HuH-7.5 (cell line): ENCODE measurements at regions not wholly inside any gene's neighbourhood (a gene's known extent, or its start where the extent isn't known, plus 50 kb on each side); places are given as distances from the start of the nearest gene placed in this dataset.

Experiments used
- DNase-seq: peaks from one replicate; pipeline ENCODE4 v3.0.0; 2011; ENCODE audit warnings: low spot score

DNA sequence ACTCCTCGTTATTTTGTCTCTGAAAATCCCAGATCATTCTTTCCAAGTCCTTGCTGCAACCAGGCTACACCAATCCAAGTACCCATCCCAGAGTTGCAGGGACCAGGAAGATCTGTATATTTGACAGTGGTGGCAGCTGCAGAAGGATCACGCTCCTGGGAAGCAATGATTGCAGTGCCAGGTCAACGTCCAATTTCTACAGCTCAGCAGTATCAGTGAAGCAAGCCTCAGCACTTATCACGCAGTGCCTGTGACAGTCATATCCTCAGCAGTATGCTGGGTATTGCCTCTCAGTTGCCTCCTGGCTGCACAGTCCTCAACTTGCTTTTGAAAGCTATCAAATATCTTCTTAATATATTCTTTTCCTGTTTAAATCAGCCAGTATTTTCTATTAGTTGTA, 66.7 kb downstream of the BARHL2 start:
- peak; percentile 7 for DNase-seq

DNA sequence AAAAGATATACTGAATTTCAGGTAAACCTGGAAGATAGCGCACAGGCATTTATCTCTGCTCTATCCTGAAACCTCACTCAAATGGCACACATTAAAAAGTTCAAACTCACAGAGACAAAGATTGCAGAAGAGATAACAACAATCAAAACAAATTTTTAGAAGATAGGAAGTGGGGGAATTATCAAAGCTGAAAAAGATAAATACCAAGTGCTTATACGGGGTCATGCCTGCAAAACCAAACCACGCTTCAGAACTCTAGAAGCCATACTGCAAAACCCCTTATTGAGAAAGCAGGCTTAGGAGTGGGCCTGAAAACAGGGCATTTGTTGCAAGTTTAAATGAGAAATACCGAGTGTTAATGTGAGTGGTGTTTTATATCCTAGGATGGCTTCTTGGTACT, 76.8 kb downstream of the BARHL2 start:
- DNase-seq: no peak

GRCh38 chr1:90622666-90623065, 94.4 kb downstream of the BARHL2 start:
- DNase-seq: no peak

- no peak for DNase-seq
Observed at GRCh38 chr1:90621986-90622385, 95.1 kb downstream of the BARHL2 start.

GRCh38 chr1:90616395-90616794, 100.7 kb downstream of the BARHL2 start:
- DNase-seq: peak; percentile 7

DNA sequence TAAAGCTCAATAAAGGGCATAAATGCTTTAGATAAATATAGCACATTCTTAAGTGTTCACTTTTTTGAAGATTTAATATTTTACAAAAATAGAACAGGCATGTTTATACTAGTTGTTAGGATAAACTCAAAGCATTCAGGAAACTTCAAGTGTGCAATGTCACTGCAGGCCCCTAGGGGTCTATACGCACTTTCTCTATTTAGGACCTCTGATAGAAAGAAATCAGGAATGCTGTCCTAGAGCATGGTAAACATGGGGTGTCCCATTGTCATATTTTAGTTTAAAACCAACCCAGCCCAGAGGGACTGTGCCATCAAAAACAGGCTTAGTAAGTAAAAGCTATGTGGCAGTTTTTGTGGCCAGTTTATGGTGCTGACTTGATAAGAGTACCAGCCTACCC, 102.2 kb downstream of the BARHL2 start:
- no peak for DNase-seq

DNA sequence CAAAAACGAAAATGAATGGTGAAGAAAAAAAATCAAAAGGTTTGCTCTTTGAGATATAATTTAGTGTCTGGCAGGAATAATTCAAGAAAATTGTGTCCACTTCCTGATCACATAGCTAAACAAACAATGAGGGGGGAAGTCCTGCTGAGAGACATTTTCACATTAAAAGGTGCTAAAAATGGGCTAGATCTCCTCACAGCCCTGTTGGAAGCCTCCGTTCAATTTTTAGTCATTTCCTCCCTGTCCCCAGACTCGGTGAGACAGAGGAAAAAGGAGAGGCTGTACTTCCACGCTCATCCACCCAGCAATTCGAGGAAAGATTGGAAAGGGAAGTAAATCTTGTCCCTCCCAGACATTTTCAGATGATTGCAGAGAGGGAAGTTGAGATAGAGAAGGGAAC, 103.7 kb downstream of the BARHL2 start:
- no peak for DNase-seq

DNA sequence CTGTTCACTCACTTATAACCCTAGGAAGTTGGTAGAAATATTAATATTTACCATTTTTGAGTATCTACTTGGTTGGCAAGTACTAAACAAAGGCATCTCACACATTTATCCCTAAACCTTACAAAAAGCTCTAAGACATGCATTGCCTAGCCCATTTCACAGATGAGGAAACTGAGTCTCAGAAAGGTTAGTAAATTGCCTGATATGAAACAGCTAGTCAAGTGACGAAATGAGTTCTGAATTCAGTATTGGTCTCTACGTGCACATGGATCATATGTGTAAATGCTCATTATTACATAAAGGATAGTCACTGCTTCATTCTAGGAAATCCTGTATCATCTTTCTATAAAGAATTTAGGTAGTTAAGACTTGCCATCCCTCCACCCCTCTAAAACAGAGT, 105.1 kb downstream of the BARHL2 start:
- DNase-seq: no peak

DNA sequence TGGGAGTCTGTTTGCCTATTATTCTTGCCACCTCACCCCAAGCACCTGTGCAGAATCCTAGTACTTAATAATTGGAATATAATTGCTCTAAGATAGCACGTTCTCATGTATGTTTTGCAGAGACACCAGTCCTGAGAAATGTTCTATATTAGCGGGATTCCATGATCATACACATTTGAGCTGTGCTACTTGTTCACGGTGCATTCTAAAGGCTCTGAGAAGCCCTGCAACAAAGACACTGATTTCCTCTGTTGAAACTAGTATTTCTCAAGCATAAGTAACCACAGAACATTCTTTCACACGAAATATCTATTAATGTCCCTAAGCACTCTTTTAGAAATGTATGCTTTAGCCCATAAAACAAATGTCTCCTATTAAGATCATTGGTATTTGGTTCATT, 109.4 kb downstream of the BARHL2 start:
- DNase-seq: no peak

DNA sequence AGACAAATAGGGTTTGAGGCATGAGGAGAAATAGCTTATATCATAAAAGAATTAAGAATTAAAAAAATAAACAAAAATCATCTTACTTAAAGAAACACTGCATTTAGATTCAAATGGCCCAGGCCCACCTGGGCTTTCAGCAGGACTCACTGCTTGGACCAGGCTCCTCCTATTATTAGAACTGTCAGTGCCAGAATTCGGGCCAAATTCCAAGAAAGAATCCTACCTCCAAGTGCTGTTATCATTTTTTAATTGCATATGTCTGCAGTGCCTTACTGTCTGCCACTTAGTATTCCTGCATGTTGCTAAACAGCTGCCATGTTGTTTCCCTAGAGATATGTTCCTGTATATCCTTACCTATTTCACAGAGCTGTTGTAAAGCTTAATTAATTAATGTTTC, 112.0 kb downstream of the BARHL2 start:
- DNase-seq: no peak

DNA sequence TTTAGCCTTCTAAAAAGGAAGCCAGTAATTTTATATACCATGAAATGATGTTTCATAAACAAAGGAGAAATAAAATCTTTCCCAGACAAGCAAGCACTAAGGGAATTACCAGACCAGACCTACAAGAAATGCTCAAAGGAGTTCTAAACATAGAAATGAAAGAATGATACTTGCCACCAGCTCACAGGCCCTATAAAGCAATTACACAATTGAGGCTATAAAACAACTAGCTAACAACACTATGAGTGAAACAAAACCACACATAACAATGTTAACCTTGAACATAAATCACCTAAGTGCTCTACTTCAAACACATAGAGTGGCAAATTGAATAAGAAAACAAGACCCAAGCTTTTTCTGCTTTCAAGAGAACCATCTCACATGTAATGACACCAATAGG, 123.8 kb downstream of the BARHL2 start:
- no peak for DNase-seq

GRCh38 chr1:90591970-90592356, 125.1 kb downstream of the BARHL2 start:
- DNase-seq: no peak

DNA sequence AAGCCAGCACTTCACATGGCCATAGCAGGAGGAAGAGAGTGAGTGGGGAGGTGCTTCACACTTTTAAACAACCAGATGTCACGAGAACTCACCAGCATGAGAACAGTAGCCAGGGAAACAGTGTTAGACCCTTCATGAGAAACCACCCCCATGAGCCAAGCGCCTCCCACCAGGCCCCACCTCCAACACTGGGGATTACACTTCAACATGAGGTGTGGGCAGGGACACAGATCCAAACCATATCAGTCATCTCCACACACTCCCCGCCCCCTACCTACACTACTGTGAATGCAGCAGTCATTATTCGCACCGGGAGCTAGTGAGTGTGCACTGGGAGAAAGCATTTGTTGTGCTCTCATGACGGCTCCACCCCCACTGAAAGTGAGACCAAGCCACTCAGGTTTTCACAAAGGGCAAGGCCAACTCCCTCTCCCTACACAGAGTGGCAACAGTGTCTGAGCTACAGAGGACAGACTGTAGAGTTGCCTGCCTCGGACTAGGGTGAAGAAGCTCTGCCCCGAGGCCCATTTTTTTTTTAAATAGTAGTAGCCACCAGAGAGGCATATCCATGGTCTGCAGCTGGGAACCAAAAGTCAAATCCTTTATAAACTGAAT, 125.6 kb downstream of the BARHL2 start:
- no peak for DNase-seq

DNA sequence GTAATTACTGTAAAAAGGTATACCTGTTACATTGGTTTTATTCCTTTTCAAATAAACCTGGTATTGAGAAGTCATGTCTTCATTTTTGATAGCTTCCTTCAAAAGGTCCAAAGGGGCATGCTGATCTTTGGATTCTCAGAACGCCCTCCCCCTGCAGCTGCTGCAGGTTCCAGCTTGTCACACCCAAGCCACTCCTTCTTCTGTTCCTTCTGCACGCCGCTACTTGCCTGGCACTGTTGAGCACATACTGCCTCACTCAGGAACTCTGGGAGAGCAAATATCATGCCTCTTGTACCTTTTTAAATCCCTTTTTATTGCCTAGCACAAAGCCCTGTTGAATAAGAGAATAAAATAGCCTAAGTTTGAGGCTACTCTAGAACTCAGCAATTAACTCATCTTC, 136.9 kb downstream of the BARHL2 start:
- DNase-seq: no peak

DNA sequence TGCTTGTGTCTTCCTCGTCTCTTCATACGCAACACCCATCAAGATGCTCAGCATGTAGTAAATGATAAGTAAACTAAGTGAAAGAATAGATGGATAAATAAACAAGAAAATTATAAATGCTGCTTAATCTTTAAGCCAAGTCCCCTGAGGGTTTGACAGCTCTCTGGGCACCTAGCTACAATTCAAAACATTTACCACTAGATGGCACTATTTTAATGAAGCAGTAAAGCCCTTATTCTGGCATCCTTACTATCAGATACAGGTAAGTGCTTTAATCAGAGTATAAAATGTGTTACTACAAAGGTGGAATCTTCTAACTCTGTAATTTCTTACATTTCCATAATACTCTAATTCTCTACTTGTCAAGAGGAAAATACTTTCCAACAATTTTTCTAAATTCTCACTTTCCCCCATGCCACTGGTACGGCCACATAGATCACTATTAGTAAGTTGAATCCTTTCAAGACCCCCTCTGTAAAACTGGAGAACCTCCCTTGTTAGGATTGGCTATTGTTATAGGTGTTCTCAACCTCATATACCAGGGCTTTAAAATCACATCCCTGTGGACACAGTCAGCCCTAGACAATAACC, 137.8 kb downstream of the BARHL2 start:
- DNase-seq: peak; percentile 15

- no peak for DNase-seq
Observed at GRCh38 chr1:90574692-90575370, 142.3 kb downstream of the BARHL2 start.

DNA sequence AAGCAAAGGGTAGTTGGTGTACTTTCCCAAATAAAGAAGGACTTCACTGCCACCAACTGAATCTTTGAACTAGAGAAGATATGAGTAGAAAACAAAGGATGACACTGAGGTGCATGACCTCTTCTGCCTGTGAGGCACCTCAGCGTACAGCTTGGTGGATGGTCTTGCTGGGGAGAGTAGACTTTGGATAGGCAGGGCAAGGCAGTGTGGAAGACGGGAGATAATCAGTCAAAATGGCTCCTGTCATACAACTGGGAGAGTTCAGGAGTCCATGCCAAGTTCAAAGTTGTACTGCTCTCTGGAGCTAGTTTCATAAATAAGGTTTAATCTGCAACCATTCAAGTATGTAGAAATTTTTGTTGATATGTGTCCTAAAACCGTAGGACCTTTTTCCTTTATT, 143.4 kb downstream of the BARHL2 start:
- DNase-seq: no peak

- DNase-seq: no peak
Observed at GRCh38 chr1:90572446-90572845, 144.7 kb downstream of the BARHL2 start.

- no peak for DNase-seq
Observed at GRCh38 chr1:90568436-90568835, 148.7 kb downstream of the BARHL2 start.

- no peak for DNase-seq
Observed at GRCh38 chr1:90564164-90564563, 152.9 kb downstream of the BARHL2 start.

GRCh38 chr1:90562892-90563291, 154.2 kb downstream of the BARHL2 start:
- DNase-seq: no peak

GRCh38 chr1:90561911-90562310, 155.2 kb downstream of the BARHL2 start:
- DNase-seq: no peak

DNA sequence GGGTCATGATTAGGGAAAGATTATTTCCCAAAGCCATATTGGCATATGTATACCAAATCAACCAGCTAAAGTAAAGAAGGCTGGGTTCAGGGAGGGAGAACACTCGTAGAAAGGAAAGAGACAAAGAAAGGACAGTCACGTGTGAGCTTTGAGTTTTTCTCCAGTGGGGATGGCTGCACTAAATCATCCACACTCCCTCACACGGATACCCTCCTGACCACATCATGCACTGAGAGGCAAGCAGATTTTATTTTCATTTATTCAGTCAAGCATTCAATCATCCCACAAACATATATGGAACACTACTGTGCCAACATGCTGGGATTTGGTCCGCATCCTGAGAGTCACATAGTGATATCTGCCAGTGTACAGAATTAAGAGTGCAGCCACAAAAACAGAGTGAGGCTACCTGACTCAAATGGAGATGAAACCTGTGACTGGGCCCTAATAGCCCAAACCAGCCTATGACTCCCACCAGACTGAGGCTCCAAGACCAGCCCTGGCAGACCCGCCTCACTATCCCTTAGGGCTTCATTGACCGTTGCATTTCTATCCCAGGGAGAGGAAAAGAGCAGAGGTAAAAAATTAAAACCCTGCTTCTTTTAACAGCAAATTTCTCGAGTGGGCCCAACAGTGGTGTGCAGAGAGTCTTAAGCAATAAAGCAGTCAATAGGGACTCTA, 155.9 kb downstream of the BARHL2 start:
- no peak for DNase-seq
